Heart left ventricle (tissue), 16 donors: ENCODE measurements at regions not wholly inside any gene's neighbourhood (a gene's known extent, or its start where the extent isn't known, plus 50 kb on each side); places are given as distances from the start of the nearest gene placed in this dataset.

Experiments
- ATAC-seq, 4 donors: fragments of 200-7000 bp; cut with Tn5 transposase; one replicate each; pipeline ENCODE4 v1.9.1; 2020 to 2022; ENCODE audit warnings: moderate library complexity in 4 of 4, mild to moderate bottlenecking in 3 of 4, moderate number of reproducible peaks in 1 of 4
- DNase-seq, 5 donors: peaks; one replicate each; pipeline ENCODE4 v3.0.0-alpha.2; 2020
- H3K27ac ChIP-seq, 12 donors: fragments of 200-600 bp; sonication (generic) in 4 of 12; one replicate each; pipeline versions ENCODE4 v1.5.0 to v1.8.0; 2016 to 2022; ENCODE audit warnings: mild to moderate bottlenecking in 2 of 12
- H3K27me3 ChIP-seq, 9 donors: fragments of 200-600 bp; sonication (generic) in 2 of 9; one replicate each; pipeline versions ENCODE4 v1.5.1 to v1.8.0; 2016 to 2022; ENCODE audit warnings: mild to moderate bottlenecking in 3 of 9
- H3K36me3 ChIP-seq, 9 donors: fragments of 200-600 bp; sonication (generic) in 2 of 9; one replicate each; pipeline versions ENCODE4 v1.5.0 to v1.8.0; 2018 to 2022; ENCODE audit warnings: mild to moderate bottlenecking in 2 of 9
- H3K4me1 ChIP-seq, 12 donors: fragments of 200-600 bp; sonication (generic) in 4 of 12; one replicate each; pipeline versions ENCODE4 v1.5.0 to v1.8.0; 2016 to 2022; ENCODE audit warnings: mild to moderate bottlenecking in 3 of 12
- H3K4me3 ChIP-seq, 12 donors: fragments of 200-600 bp; sonication (generic) in 4 of 12; one replicate each; pipeline versions ENCODE4 v1.5.0 to v1.8.0; 2017 to 2022; ENCODE audit warnings: mild to moderate bottlenecking in 9 of 12, moderate library complexity in 4 of 12
- H3K9me3 ChIP-seq, 12 donors: fragments of 200-600 bp; sonication (generic) in 4 of 12; one replicate each; pipeline versions ENCODE4 v1.5.0 to v1.8.0; 2016 to 2022; ENCODE audit warnings: mild to moderate bottlenecking in 1 of 12
- POLR2A ChIP-seq, 2 donors: fragments of 450-650 bp; IDR thresholded peaks; one replicate each; pipeline ENCODE4 v1.6.1; 2017; ENCODE audit warnings: antibody characterized with exemption in 2 of 2, mild to moderate bottlenecking in 2 of 2, moderate library complexity in 2 of 2
- WGBS, 4 donors: extraction: QIAGEN DNeasy Blood & Tissue Kit in 2 of 4; methylation state at CpG; one replicate each; pipeline versions ENCODE4 v1.1.5 to v1.1.7; 2013 to 2018; 5-methylcytosine and 5-hydroxymethylcytosine counted together
- intact Hi-C, 10 donors: fragments of 100-400 bp; cut with DNase I; formaldehyde crosslinking; loops; one replicate each; pipeline versions ENCODE4 v1.11.1 to v1.14.2; 2022
- TF ChIP-seq, protein P1 (sequence below), 12 donors: fragments of 200-600 bp; sonication (generic) in 4 of 12; IDR thresholded peaks; one replicate each; pipeline versions ENCODE4 v1.5.0 to v1.8.0; 2018 to 2022; ENCODE audit warnings: antibody characterized with exemption in 12 of 12, mild to moderate bottlenecking in 5 of 12
- donor health status: ischemic (EF 13 %, LVEDD 7.1; RV severe dilation, severe dysfunction).
- donor health status: healthy with polysubstance abuse.
- donor health status: DM: no; HTN: yes; CAD: no.
- donor health status: DM: no; HTN: no; CAD: no.
- donor health status: ischemic (EF 25% LVEDD 6.9; RV normal size, moderate dysfunction).
- donor health status: ischemic (EF 25% LVEDD 5.7; RV mildly dilated, moderate dysfunction).
- donor health status: healthy.
- donor health status: DM: yes; HTN: yes; CAD: no.
- donor health status: ischemic (EF 35%, LVEDD 5.7; RV mildly dilated, moderate dysfunction).
- donor health status: nonischemic (EF 11% LVEDD 7.7; RV severe dilation, severe dysfunction).
- donor health status: DM: yes; HTN: yes; CAD: no.
- donor health status: PGD.
- donor health status: ischemic (EF 29% LVEDD 5.4; RV normal size, mild dysfunction).
- donor health status: nonischemic (EF 23%, LVEDD 6.1; RV moderate dilation, normal function).

DNA sequence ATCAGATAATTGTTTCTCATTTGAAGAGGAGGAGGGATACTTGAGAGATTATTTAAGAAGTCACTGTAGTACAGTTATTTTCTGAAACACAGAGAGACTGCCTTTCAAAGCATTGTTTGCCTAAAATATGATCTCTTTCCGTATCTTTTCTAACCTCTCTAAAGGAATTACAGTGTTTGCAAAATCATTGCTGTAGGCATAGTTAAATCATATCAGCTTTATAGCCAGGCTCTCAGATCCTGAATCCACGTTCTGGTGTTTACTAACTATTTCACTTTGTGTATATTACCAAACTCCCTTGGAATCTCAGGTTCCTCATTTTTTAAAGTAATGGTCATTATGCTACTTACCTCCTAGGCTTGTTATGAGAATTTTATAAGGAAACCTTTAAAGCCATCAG is 1151.6 kb upstream of the CDH9 start:
- WGBS, 4 donors, result 45 to 59% (median 56%) methylated on average over 2 of the region's 2 CpGs
- H3K27ac ChIP-seq, result no peak overlapping the region
- H3K27me3 ChIP-seq, result no peaks in the 10 kb centered on the region
- DNase-seq (no peak), ATAC-seq (no peak)
- H3K9me3 ChIP-seq, result peaks cover 0 to 11% (median 0%) of the 10 kb centered on the region in 12 donors
- H3K4me3 ChIP-seq, result no peak overlapping the region
- intact Hi-C loops, result no loop called here
- H3K36me3 ChIP-seq, result no peaks in the 10 kb centered on the region
- TF ChIP-seq, protein P1, sequence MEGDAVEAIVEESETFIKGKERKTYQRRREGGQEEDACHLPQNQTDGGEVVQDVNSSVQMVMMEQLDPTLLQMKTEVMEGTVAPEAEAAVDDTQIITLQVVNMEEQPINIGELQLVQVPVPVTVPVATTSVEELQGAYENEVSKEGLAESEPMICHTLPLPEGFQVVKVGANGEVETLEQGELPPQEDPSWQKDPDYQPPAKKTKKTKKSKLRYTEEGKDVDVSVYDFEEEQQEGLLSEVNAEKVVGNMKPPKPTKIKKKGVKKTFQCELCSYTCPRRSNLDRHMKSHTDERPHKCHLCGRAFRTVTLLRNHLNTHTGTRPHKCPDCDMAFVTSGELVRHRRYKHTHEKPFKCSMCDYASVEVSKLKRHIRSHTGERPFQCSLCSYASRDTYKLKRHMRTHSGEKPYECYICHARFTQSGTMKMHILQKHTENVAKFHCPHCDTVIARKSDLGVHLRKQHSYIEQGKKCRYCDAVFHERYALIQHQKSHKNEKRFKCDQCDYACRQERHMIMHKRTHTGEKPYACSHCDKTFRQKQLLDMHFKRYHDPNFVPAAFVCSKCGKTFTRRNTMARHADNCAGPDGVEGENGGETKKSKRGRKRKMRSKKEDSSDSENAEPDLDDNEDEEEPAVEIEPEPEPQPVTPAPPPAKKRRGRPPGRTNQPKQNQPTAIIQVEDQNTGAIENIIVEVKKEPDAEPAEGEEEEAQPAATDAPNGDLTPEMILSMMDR (IDR thresholded peaks at IDR 0.05), result no peak
- TF ChIP-seq POLR2A (IDR thresholded peaks at IDR 0.05), result no peak
- no peaks in the 10 kb centered on the region for H3K4me1 ChIP-seq

DNA sequence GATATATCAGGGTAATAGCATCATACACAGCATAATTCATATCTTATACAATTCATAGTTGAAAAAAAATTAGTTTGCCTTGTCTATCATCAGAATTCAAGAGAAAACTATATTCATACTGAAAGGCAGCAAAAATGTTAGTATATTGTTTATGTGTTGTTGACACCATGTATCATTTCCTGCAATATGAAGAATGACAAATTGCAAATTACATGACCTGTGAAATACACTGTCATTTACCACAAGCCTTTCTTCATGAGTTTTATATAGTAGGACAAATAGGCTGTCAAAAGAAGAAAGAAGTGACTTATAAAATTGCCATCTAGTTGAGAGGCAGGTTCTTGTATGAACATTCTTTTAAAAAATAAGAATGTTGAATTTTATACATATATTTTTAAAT is 1136.3 kb upstream of the CDH9 start:
- TF ChIP-seq POLR2A (IDR thresholded peaks at IDR 0.05), result no peak
- TF ChIP-seq, protein P1 (IDR thresholded peaks at IDR 0.05), result no peak
- intact Hi-C loops, result no loop called here
- Histone ChIP-seq H3K27ac (no peak overlapping the region), H3K27me3 (no peaks in the 10 kb centered on the region), H3K4me1 (no peaks in the 10 kb centered on the region), H3K4me3 (no peak overlapping the region), H3K36me3 (no peaks in the 10 kb centered on the region), H3K9me3 (peaks cover 0 to 14% (median 0%) of the 10 kb centered on the region in 12 donors)
- DNase-seq (no peak), ATAC-seq (no peak)

DNA sequence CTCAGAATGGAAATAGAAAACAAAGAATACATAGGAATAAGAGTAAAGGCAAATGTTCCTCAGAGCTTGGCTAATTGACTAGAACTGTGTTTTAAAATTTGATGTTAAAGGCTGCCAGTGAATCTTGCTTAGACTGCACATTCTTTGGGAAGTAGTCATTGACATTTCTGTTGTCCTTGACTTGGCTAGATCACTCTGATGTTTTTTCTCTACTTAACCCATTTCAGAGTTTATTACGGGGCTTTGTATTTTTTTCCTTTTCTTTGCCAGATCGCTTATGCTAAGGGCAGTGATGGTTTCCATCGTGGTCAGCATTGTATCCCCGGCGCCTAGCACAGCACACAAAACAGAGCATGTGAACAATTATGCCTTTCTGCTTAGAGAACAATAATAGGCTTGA is 1126.7 kb upstream of the CDH9 start:
- Histone ChIP-seq H3K27me3 (no peaks in the 10 kb centered on the region), H3K4me3 (no peak overlapping the region), H3K4me1 (no peaks in the 10 kb centered on the region), H3K27ac (no peak overlapping the region), H3K9me3 (peaks cover 0 to 11% (median 0%) of the 10 kb centered on the region in 12 donors), H3K36me3 (no peaks in the 10 kb centered on the region)
- TF ChIP-seq POLR2A (IDR thresholded peaks at IDR 0.05), result no peak
- TF ChIP-seq, protein P1 (IDR thresholded peaks at IDR 0.05), result no peak
- ATAC-seq (no peak), DNase-seq (no peak)
- 62 to 79% (median 71%) methylated on average over 5 of the region's 5 CpGs for WGBS, 4 donors
- intact Hi-C loops, result no loop called here

DNA sequence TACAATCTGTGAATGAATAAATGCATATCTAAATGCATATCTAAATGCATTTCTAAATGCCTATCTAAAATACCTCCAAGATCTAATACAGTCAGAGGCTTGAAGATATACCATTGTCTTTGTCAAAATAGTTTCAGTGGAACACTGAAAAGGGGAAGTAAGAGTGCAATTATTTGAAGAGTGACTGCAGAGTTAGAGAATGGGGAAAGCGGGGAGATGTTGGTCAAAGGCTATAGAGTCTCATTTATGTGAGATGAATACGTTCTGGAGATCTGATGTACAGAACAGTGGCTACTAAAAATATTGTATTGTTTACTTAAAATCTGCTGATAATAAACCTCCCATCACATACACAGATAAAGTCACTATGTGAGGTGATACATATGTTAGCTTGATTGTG is 1126.2 kb upstream of the CDH9 start:
- Histone ChIP-seq H3K4me1 (no peaks in the 10 kb centered on the region), H3K27ac (no peak overlapping the region), H3K36me3 (no peaks in the 10 kb centered on the region), H3K27me3 (no peaks in the 10 kb centered on the region), H3K9me3 (peaks cover 0 to 11% (median 0%) of the 10 kb centered on the region in 12 donors), H3K4me3 (no peak overlapping the region)
- WGBS, 4 donors, result 68 to 72% (median 71%) methylated on average over 2 of the region's 2 CpGs
- ATAC-seq (no peak), DNase-seq (no peak)
- no peak for TF ChIP-seq POLR2A (IDR thresholded peaks at IDR 0.05)
- TF ChIP-seq, protein P1 (IDR thresholded peaks at IDR 0.05), result no peak
- intact Hi-C loops, result no loop called here
